ENCODE measurements at regions not wholly inside any gene's neighbourhood (a gene's known extent, or its start where the extent isn't known, plus 50 kb on each side); places are given as distances from the start of the nearest gene placed in this dataset.

DNA sequence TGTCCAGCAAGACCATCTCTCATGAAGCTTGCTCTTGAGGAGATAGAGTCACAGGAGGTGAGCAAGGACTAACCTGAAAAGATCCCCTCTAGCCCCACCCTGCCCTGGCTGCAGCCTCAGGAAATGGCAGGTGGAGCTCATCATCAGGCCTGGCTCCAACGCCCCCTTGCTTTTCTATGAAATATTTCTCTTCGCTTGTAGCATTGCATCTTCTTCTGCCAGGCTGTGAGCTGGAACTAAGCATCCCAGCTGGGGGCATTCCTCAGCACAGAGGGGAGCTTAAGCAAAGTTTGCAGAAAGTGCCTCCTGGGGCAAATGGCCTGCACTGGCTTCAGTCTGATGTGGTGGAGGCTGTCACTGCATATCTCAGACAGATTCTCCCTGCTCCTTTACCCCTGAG lies 90.1 kb upstream of the LGALSL start:
- peaks cover 6% of the 10 kb centered on the region for H3K4me1 Mint-ChIP-seq
- H3K36me3 Mint-ChIP-seq (ENCODE audit: low read depth): no peaks in the 10 kb centered on the region
- ChIA-PET POLR2A (no interaction called here), CTCF (no interaction called here)
- H3K27ac Mint-ChIP-seq: no peak overlapping the region
- DNase-seq: no peak
- H3K4me3 Mint-ChIP-seq: no peak overlapping the region
- H3K27me3 Mint-ChIP-seq: peaks cover 2% of the 10 kb centered on the region
- no peaks in the 10 kb centered on the region for H3K9me3 Mint-ChIP-seq

GRCh38 chr2:64367444-64368232 lies 86.3 kb upstream of the LGALSL start:
- Mint-ChIP-seq H3K27me3 (peaks cover 2% of the 10 kb centered on the region), H3K36me3 (ENCODE audit: low read depth) (no peaks in the 10 kb centered on the region), H3K4me3 (no peak overlapping the region), H3K9me3 (no peaks in the 10 kb centered on the region), H3K27ac (no peak overlapping the region), H3K4me1 (no peaks in the 10 kb centered on the region)
- POLR2A ChIA-PET: no interaction called here
- CTCF ChIA-PET: interaction anchor here (1.3 kb wide), 1 partner anchor 38 kb away, joined by 3 read pairs; no protein-coding TSS in a partner anchor
- no peak for DNase-seq

DNA sequence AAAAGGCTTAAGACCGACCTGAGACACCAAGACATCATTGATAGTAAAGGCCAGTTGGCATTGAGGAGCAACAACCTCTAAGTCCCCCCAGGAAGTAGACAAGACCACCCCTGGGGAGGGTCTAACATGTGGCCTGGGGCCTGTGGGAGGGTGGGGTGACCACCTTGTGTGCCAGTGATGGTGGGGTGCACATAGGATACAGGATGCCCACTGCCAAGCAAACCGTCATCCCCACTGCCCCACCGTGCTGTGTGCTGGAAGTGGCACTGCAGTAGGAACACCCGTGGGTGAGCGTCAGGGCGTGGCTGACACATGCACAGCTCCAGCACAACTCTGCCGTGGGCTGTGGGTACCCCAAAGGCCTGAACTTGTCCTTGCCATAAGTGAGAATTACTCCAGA lies 84.3 kb upstream of the LGALSL start:
- no peaks in the 10 kb centered on the region for H3K36me3 Mint-ChIP-seq (ENCODE audit: low read depth)
- no peak overlapping the region for H3K27ac Mint-ChIP-seq
- H3K4me1 Mint-ChIP-seq: no peaks in the 10 kb centered on the region
- H3K4me3 Mint-ChIP-seq: no peak overlapping the region
- ChIA-PET POLR2A (no interaction called here), CTCF (interaction anchor here (0.6 to 1.3 kb wide), 2 partner anchors 18 to 1257 kb away, joined by 4 read pairs; no protein-coding TSS in a partner anchor)
- peaks cover 2% of the 10 kb centered on the region for H3K27me3 Mint-ChIP-seq
- no peak for DNase-seq
- no peaks in the 10 kb centered on the region for H3K9me3 Mint-ChIP-seq

DNA sequence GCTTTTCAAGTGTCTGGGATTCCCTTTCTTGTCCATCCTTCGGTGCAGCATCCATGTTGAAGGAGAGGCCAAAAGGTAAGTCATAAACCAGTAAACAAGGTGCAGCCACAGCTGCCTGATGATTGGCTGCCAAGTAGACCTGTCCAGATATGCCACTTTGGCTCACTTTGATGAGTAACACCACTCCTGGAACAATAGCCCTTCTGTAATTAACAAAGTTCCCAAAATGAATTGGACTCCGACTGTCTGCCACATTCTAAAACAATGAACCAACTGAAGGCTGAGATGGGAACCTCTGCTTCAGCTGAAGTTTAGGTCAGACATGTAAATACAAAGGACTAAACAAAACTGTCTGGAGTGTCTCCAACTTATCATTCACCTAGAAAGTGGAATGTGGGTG lies 82.2 kb upstream of the LGALSL start:
- DNase-seq: no peak
- CTCF ChIA-PET: interaction anchor here (0.6 to 1.0 kb wide), 6 partner anchors 11 to 163 kb away, joined by 3 to 4 read pairs (median 4); no protein-coding TSS in a partner anchor
- peaks cover 2% of the 10 kb centered on the region for H3K9me3 Mint-ChIP-seq
- no peak overlapping the region for H3K4me3 Mint-ChIP-seq
- no peaks in the 10 kb centered on the region for H3K27me3 Mint-ChIP-seq
- no peak overlapping the region for H3K27ac Mint-ChIP-seq
- no peaks in the 10 kb centered on the region for H3K4me1 Mint-ChIP-seq
- POLR2A ChIA-PET: no interaction called here
- no peaks in the 10 kb centered on the region for H3K36me3 Mint-ChIP-seq (ENCODE audit: low read depth)

DNA sequence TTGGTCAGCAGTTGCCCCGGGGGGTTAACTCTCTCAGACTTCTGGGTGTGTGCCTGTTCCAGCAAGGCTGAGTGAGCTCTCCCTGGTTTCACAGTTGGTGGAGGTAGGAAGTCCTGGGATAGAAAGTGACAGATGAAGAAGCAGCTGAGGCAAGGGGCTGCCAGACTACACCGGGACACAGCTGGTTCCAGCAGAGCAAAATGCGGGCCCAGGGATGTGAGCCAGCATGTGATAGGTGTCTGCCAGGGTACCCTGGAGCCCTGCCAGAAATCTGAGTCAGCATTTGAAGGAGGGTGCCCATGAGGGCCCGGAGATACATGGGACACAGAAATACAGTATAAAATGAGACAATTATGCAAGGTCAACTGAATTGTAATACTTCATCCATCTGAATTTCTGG lies 79.3 kb upstream of the LGALSL start:
- DNase-seq: no peak
- CTCF ChIA-PET: interaction anchor here (0.9 to 1.1 kb wide), 3 partner anchors 10 to 43 kb away, joined by 3 to 4 read pairs (median 3); no protein-coding TSS in a partner anchor

GRCh38 chr2:64376926-64377325 lies 77.0 kb upstream of the LGALSL start:
- H3K4me3 Mint-ChIP-seq: no peak overlapping the region
- H3K36me3 Mint-ChIP-seq (ENCODE audit: low read depth): no peaks in the 10 kb centered on the region
- peaks cover 5% of the 10 kb centered on the region for H3K9me3 Mint-ChIP-seq
- DNase-seq: no peak
- CTCF ChIA-PET: interaction anchor here (0.6 to 2.3 kb wide), 2 partner anchors 26 to 46 kb away, joined by 3 to 5 read pairs; no protein-coding TSS in a partner anchor
- H3K27ac Mint-ChIP-seq: no peak overlapping the region
- H3K4me1 Mint-ChIP-seq: no peaks in the 10 kb centered on the region
- no peaks in the 10 kb centered on the region for H3K27me3 Mint-ChIP-seq
- POLR2A ChIA-PET: no interaction called here

More for the DNA sequence above, 79.3 kb upstream of the LGALSL start:
- Mint-ChIP-seq H3K27ac (no peak overlapping the region), H3K27me3 (no peaks in the 10 kb centered on the region), H3K4me3 (no peak overlapping the region), H3K4me1 (no peaks in the 10 kb centered on the region), H3K9me3 (peaks cover 5% of the 10 kb centered on the region), H3K36me3 (ENCODE audit: low read depth) (no peaks in the 10 kb centered on the region)
- POLR2A ChIA-PET: no interaction called here

DNA sequence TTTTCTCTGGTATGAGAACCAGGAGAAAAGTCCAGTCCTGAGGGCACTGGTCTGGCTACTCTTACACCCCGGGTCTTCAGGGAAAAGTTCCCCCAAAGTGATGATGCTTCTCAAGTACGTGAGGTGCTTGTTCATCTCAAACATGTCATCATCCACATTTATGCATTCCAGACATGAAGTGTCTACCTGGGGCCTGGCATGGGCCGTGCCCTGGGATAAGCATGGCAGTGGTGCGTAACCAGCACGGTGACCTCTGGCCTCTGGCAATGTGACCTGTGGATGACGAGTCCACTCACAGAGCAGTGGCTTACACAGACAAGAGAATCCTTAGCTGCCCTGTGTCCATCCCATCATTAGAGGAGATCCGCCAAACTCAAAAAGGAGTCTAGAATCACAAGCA lies 74.8 kb upstream of the LGALSL start:
- no peaks in the 10 kb centered on the region for H3K27me3 Mint-ChIP-seq
- no peak overlapping the region for H3K4me3 Mint-ChIP-seq
- ChIA-PET POLR2A (no interaction called here), CTCF (no interaction called here)
- peaks cover 5% of the 10 kb centered on the region for H3K9me3 Mint-ChIP-seq
- no peaks in the 10 kb centered on the region for H3K4me1 Mint-ChIP-seq
- no peak for DNase-seq
- H3K36me3 Mint-ChIP-seq (ENCODE audit: low read depth): no peaks in the 10 kb centered on the region
- H3K27ac Mint-ChIP-seq: no peak overlapping the region

DNA sequence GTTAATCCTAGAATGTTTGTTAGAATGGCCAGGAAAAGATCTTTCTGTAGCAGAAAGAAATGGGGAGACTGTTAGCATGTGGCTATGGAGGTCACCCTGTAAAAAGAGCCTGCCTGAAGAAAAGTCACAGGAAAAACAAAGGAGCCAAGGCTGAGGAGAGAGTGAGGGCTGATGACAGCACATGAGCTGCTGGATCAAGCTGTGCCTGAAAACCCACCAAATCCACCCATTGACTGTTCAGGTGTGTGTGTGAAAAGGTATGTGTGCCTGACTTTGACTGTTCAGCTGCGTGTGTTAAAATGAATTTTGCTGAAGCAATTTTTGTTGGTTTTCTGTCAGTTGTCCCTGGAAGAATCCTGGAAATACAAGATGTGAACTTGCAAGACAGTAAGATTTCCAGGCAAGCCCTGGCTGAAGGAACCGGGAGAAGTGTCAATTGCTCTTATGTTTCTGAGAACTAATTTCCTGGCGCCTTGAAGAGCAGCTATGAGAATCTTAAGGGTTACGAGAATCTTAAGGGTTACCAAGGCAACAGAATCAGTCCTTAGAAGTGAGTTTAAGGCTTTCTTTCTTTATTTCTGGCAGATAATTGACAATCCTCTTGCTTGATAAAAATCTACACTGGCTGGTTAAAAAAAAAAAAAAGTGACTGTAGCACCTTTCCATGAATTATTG lies 73.0 kb upstream of the LGALSL start:
- peaks cover 5% of the 10 kb centered on the region for H3K9me3 Mint-ChIP-seq
- DNase-seq: no peak
- H3K4me1 Mint-ChIP-seq: no peaks in the 10 kb centered on the region
- no peak overlapping the region for H3K4me3 Mint-ChIP-seq
- CTCF ChIA-PET: interaction anchor here (0.6 kb wide), 1 partner anchor 101 kb away, joined by 3 read pairs; no protein-coding TSS in a partner anchor
- H3K36me3 Mint-ChIP-seq (ENCODE audit: low read depth): no peaks in the 10 kb centered on the region
- H3K27me3 Mint-ChIP-seq: no peaks in the 10 kb centered on the region
- H3K27ac Mint-ChIP-seq: no peak overlapping the region
- POLR2A ChIA-PET: no interaction called here

DNA sequence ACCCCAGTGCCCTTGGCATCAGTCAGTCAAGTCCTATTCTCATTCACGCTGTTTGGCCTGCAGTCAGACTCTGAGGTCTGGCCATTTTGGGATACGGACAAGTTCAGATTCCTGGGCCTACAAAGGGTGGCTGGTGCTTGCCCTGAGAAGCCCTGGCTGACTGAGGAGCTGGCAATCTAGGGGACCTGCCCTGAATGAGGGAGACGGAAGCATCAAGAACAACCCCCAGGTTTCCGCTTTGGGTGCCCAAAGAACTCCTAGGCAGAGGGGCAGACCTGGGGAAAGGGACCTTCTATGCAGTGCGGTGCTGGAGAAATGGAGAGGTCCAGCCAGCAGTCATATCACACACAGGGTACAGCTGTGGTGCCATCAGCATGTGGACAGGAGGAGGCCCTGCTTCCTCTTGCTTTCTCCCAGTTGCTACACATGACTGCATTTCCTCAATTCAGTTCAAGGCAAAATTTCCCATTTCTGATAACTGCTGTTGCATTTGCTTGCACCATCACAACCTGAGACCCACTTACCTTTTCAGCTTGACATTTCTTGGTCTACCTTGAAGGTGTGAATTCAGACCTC lies 70.9 kb upstream of the LGALSL start:
- Mint-ChIP-seq H3K4me1 (no peaks in the 10 kb centered on the region), H3K4me3 (no peak overlapping the region), H3K27me3 (peaks cover 12% of the 10 kb centered on the region), H3K9me3 (no peaks in the 10 kb centered on the region), H3K27ac (no peak overlapping the region), H3K36me3 (ENCODE audit: low read depth) (no peaks in the 10 kb centered on the region)
- CTCF ChIA-PET: interaction anchor here (0.9 to 1.1 kb wide), 2 partner anchors 15 to 124 kb away, joined by 3 read pairs; no protein-coding TSS in a partner anchor
- POLR2A ChIA-PET: no interaction called here
- DNase-seq: no peak

GRCh38 chr2:64383881-64384280 lies 70.1 kb upstream of the LGALSL start:
- ChIA-PET POLR2A (no interaction called here), CTCF (no interaction called here)
- peaks cover 18% of the 10 kb centered on the region for H3K27me3 Mint-ChIP-seq
- no peaks in the 10 kb centered on the region for H3K36me3 Mint-ChIP-seq (ENCODE audit: low read depth)
- H3K9me3 Mint-ChIP-seq: no peaks in the 10 kb centered on the region
- no peak overlapping the region for H3K4me3 Mint-ChIP-seq
- H3K27ac Mint-ChIP-seq: no peak overlapping the region
- H3K4me1 Mint-ChIP-seq: no peaks in the 10 kb centered on the region
- DNase-seq: no peak

DNA sequence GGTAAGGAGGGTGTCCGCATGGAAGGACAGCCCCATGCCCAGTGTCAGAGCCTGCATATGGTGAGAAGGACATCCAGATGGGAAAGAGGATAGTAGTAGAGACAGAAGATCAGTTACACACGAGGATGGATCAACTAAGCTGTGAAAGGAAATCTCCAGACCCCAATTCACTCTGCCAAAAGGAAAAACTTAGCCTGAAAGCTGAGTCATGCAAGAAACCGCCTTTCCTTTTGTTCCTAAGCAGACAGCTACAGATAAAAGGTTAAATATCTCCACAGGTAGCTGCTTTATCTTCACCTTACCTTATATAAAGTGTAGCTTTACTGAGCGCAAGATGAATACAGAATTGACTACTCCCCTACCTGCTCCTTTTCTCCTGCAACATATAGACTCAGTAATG lies 67.3 kb upstream of the LGALSL start:
- CTCF ChIA-PET: interaction anchor here (1.2 kb wide), 1 partner anchor 16 kb away, joined by 4 read pairs; no protein-coding TSS in a partner anchor
- Mint-ChIP-seq H3K36me3 (ENCODE audit: low read depth) (no peaks in the 10 kb centered on the region), H3K9me3 (peaks cover 4% of the 10 kb centered on the region), H3K4me1 (no peaks in the 10 kb centered on the region), H3K27me3 (peaks cover 18% of the 10 kb centered on the region), H3K4me3 (no peak overlapping the region), H3K27ac (no peak overlapping the region)
- DNase-seq: no peak
- POLR2A ChIA-PET: no interaction called here

GRCh38 chr2:64390586-64390985 lies 63.4 kb upstream of the LGALSL start:
- ChIA-PET CTCF (no interaction called here), POLR2A (no interaction called here)
- no peak for DNase-seq
- H3K4me1 Mint-ChIP-seq: no peaks in the 10 kb centered on the region
- H3K27me3 Mint-ChIP-seq: peaks cover 19% of the 10 kb centered on the region
- H3K36me3 Mint-ChIP-seq (ENCODE audit: low read depth): no peaks in the 10 kb centered on the region
- no peak overlapping the region for H3K4me3 Mint-ChIP-seq
- no peak overlapping the region for H3K27ac Mint-ChIP-seq
- H3K9me3 Mint-ChIP-seq: peaks cover 4% of the 10 kb centered on the region

DNA sequence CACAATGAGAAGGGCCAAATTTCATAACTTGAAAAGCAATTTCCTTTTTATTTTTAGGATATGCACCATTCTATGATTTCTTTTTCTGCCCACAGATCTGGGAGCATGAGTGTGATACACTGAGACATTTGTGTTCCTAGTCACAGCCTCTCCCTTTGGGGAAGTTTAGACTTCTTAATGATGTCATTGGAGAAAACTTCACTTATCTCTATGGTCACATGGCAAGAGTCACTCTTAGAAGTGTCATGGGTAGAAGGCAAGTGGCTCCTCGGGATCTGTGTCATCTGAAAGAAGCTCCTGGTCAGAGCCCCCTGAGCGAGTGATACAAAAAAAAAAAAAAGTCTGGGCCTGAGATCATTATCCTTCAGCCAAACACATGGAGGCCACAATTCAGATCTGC lies 62.5 kb upstream of the LGALSL start:
- no peak overlapping the region for H3K4me3 Mint-ChIP-seq
- no peak overlapping the region for H3K27ac Mint-ChIP-seq
- no peaks in the 10 kb centered on the region for H3K4me1 Mint-ChIP-seq
- peaks cover 4% of the 10 kb centered on the region for H3K9me3 Mint-ChIP-seq
- ChIA-PET CTCF (interaction anchor here (0.6 kb wide), 1 partner anchor 127 kb away, joined by 3 read pairs; no protein-coding TSS in a partner anchor), POLR2A (no interaction called here)
- no peak for DNase-seq
- H3K27me3 Mint-ChIP-seq: peaks cover 19% of the 10 kb centered on the region
- no peaks in the 10 kb centered on the region for H3K36me3 Mint-ChIP-seq (ENCODE audit: low read depth)
